Hepatic stellate cell (primary cell): ENCODE measurements at regions not wholly inside any gene's neighbourhood (a gene's known extent, or its start where the extent isn't known, plus 50 kb on each side); places are given as distances from the start of the nearest gene placed in this dataset.

Experiments used
- DNase-seq: peaks from one replicate; pipeline ENCODE4 v3.0.0; 2011; ENCODE audit warnings: low spot score

DNA sequence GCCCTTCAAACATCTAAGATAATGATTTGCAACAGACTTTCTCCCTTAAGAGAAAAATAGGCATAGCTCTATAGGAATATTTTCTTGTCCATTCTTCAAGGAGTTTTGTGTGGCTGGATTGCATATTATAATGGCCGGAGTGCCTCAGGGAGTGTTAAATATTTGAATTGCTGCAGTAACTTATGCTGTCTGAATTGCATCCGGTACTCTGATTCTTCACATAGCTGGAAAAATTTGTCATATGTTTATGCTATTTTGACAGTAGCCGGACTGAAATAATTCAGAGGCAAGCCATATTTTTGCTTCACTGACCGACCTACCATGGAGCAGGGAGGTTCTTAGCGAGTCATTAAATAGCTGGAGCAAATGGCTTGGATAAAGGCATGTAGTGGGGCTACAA is 621.0 kb downstream of the ACTL7B start:
- DNase-seq, result no peak

- no peak for DNase-seq
Measured at GRCh38 chr9:108225149-108225800, 630.5 kb downstream of the ACTL7B start.

DNA sequence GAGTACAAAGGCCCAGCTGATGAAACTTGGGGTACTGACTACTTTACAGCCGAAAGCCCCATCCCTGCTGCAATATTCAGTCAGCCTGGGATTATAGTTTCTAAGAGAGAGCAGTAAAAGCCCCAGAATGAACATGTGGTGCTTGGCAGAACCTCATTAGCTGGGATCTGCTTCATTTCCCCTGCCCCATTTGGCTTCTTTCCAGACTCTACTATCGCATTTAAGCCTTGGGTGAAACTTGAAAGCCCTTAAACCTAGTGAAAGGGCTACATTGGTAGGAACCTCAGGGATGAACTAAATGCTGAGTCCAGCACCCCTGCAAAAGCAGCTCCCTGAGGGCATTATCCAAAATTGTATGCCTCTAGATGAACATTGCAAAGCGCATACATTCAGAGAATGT is 631.1 kb downstream of the ACTL7B start:
- no peak for DNase-seq

- no peak for DNase-seq
Measured at GRCh38 chr9:108219664-108220063, 636.1 kb downstream of the ACTL7B start.

DNA sequence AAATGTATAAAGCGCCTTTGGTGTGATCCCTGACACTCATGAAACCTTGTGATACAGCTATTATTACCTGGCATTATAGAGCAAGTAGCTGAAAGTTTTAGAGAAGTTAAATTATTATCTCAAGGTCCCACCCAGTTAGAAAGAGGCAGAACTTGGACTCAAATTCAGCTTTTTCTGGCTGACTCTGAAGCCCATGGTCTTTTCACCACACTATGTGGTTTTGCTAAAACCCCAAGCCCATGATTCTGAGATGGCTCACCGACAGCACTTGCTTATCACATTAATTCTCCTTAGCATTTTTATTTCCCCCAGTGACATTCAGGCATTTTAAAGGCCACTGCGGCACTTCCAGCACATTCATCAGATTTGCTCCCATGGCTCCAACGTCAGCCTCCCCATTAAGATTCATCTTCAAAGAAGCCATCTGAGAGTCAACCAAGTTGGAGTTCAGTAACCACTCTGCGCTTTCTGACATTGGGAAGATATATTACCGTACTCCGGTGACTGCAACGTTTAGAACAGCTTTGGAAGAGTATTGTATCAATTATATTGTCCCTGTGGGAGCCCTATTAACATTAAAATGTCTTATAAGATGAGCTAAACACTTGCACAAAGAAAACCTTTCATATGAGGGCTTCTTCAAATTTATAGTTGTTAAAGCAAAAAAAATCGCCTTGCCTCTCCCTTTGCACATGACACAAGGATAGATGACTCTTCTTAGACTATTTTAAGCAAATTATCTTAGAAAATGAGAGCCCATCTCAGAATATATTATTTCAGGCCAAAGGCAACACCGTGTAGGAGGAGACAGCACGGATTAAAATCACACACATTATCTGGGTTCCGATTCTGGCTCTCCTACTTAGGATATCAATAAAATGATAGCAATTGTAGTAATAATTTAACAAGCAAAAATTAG is 638.1 kb downstream of the ACTL7B start:
- DNase-seq, result no peak

GRCh38 chr9:108213511-108213910 is 642.3 kb downstream of the ACTL7B start:
- DNase-seq, result no peak

- no peak for DNase-seq
Measured at GRCh38 chr9:108212184-108212583, 643.6 kb downstream of the ACTL7B start.

- DNase-seq, result no peak
Measured at GRCh38 chr9:108211411-108211955, 644.3 kb downstream of the ACTL7B start.

DNA sequence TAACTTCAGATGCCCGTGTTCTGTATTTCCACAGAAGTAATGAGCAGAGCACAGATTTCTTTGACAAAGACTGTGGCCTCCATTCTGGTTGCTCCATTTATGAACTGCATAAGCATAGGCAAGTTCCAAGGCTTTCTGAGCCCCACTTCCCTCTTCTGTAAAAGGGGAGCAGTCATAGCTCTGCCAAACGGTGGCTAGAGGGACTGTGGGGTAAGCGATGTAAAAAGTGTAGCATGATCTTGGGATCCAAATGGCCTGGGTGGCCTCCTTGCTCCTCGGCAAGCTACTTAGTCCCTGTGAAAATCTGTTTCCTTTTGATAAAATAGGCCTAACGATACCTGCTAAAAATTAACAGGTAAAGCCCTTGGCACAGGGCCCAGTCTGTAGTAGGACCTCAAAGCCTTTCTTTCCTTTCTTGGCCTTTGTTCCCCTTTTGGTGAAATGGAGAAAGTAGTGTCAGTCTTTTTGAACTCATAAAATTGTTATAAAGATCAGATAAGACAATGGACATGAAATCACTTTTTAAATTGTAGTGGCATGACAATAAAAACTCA is 646.6 kb downstream of the ACTL7B start:
- DNase-seq, result no peak

- no peak for DNase-seq
Measured at GRCh38 chr9:108207561-108208165, 648.1 kb downstream of the ACTL7B start.

- no peak for DNase-seq
Measured at GRCh38 chr9:108205276-108205675, 650.5 kb downstream of the ACTL7B start.

- DNase-seq, result no peak
Measured at GRCh38 chr9:108197899-108198298, 657.9 kb downstream of the ACTL7B start.

DNA sequence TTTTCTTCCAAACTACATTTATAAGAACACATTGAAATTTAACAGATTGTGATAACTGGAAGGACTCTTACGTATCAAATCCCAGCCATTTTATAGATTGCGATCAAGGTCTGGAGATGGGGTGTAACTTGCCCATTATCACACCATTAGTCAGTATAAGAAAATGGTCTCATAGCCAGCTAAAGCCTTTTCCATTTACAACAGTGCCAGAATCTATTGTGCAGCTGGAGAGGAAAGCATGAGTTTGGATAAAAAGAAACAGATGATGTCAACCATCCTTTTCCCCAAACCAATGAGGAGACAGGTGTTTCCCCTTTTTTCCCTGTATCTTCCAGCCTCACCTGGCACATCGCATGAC is 658.8 kb downstream of the ACTL7B start:
- DNase-seq, result no peak

GRCh38 chr9:108196332-108197007 is 659.3 kb downstream of the ACTL7B start:
- DNase-seq, result no peak

DNA sequence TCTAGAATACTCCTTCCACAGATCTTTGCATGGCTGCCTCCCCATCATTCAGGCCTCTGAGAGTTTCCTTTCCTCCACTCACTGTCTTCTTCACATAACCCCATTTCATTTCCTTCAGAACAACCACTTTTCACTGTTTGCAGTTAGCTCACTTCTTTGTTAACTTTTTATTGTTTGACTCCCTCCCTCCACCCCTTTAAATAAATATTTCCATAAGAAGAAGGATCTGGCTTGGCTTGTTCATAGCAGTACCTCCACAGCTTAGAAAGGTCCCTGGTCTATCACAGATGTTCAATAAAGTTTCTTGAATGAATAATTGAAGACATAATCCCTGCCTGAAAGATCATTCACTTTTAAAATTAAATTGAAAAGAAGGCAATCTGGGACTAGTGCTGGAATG is 661.6 kb downstream of the ACTL7B start:
- DNase-seq, result no peak

GRCh38 chr9:108193026-108193710 is 662.6 kb downstream of the ACTL7B start:
- no peak for DNase-seq

DNA sequence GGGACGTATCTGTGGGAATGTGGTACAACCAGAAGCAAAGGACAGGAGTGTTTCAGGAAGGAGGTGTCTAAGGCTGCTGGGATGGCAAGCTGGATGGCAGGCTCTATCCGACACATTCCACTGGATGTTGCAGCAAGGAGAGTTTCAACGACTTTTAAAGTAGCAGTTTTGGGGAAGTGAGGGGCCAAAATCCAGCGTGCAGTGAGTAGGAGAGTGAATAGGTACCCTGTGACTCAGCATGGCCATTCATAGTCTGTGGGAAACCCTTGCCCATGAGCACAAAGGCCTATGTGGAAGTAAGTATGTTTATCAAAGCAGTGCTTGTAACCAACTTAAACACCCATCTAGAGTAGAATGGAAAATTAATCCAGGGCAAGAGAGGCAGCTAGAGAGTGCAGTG is 664.7 kb downstream of the ACTL7B start:
- DNase-seq, result no peak

DNA sequence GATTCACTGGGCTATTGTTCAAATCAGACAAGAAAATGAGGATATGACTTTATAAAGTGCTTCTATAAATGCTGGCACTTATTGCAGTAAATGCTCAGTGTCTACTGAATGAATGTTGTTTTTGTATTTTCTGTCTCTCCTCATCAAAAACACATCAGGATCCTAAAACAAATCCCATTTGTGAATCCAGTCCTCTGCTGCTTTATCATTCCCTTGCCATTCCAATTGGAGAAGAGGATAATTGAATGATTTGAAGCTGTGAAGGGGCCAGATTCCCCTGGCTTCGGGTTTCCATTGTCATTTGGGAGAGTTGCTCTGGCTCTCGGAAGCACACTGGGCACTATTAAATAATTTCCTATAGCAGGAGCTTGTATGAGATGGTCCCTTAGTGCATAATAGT is 666.8 kb downstream of the ACTL7B start:
- DNase-seq, result no peak

DNA sequence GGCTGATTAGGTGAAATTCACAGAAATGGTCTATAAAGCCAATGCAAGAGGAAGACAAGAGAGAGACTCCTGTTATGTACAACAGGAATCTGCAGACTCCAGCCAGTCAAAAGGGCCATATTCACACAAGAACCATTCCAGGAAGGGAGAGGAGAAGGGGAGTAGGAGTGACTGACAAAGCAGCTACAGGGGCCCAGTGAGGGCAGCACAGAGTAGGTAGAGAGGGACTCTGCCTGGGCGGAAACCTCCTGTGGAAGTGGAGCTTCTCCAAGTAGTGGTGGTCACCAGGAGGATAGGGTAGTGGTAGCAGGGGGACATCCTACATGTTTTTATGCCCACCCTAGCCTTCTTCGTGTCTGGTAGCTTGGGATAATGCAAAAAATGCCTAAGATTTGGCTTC is 667.3 kb downstream of the ACTL7B start:
- DNase-seq, result no peak

DNA sequence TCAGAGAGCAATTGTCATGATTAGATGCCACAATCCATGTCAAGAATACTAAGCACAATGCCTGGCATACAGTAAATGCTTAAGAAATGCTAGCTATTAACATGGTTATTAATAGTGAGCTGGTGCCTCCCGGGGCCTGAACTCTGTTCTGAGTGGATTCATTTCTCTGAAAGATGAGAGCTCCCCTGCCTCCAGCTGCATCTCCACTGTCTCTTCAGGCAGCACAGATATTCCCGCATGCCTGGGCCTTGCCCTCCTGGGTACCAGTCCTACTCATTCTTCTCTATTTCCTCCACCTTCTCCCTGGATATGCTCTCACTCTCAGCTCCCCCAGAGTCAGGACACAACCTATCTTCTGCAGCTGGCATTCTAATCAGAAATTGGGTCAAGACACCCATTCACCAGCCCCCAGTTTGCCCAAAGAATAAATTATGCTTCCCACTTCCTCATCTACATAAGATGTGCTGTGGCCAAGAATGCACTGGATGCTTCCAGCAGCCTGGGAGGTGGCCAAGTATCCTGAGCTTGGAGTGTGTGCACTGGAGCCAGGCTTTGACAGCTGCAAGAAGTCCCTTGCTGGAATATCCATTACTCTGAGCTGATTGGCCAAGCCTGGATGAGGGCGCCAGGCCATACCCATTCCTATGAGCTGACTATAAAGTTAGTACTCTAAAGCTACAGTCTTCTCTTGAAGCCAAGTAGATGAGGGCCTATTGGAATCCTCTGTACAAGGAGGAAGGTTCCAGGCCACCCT is 669.0 kb downstream of the ACTL7B start:
- no peak for DNase-seq

DNA sequence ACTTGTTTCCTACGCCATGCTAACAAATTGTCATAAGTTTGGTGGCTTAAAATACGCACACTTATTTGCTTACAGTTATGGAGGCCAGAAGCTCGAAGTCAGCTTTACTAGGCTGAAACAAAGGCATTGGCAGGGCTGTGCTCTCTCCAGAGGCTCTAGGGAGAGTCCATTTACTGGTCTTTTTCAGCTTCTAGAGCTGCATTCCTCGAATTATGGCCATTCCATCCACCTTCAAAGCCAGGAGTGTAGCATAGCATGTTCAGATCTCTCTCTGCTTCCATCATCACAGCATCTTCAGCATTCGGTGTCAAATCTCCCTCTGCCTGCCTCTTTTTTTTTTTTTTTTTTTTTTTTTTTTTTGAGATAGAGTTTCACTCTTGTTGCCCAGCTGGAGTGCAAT is 670.2 kb downstream of the ACTL7B start:
- no peak for DNase-seq
